ENCODE measurements at regions not wholly inside any gene's neighbourhood (a gene's known extent, or its start where the extent isn't known, plus 50 kb on each side); places are given as distances from the start of the nearest gene placed in this dataset.

DNA sequence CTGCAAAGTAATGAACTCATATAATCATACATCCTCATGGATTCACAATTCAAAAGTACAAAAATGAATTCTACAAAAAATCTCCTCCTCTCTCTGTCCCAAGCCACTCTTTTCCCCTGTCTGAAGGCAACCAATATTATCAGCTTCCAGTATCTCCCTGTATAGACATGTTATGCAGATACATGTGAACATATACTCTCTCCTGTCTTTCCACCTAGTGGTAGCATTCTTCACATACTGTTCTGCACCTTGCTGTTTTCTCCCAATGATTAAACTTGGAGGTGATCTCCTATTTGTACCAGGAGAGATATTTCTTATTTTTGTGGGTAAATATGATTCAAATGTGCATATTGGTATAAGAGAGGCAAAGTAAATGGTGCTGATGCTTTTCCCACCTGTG lies 416.4 kb downstream of the EPM2A start:
- no peak overlapping the region for H3K4me3 ChIP-seq
- in situ Hi-C loops (cut with MboI; ENCODE audit: low pct_unique_long_range_greater_than_20kb in 2 of 9, low sequenced_read_pairs in 9 of 9, unreplicated experiment in 9 of 9), result no loop called here
- no peak for ATAC-seq (replicated peaks in 6 of 8)
- H3K4me1 ChIP-seq (replicated peaks in 1 of 2), result peaks cover 0 to 9% of the 10 kb centered on the region in 2 donors
- no peak overlapping the region for H3K27ac ChIP-seq

DNA sequence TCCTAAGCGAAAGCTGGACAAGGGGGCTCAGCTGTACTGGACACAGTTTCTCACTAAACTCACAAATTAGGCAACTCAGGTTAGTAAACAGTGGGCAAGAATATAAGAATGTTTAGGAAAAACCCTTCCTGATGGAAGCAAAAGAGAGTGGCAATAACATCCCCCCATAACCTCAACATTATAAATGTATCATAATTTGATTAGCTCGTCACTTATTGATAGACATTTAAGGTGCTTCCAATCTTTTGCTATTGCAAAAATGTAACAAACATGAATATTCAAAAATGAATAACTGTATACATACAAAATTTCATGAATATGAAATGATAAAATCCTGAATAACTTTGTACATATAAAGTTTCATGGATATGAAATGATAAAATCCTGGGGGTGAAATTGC lies 415.7 kb downstream of the EPM2A start:
- no peak overlapping the region for H3K4me3 ChIP-seq
- no peak for ATAC-seq (replicated peaks in 6 of 8)
- 43 to 100% (median 100%) methylated on average over 1 to 2 of the region's 2 CpGs; no CpG with 5 or more reads in 1 of the 10 experiments for WGBS, 10 experiments
- H3K27ac ChIP-seq, result no peak overlapping the region
- in situ Hi-C loops (cut with MboI; ENCODE audit: low pct_unique_long_range_greater_than_20kb in 2 of 9, low sequenced_read_pairs in 9 of 9, unreplicated experiment in 9 of 9), result no loop called here
- H3K4me1 ChIP-seq (replicated peaks in 1 of 2), result peaks cover 0 to 11% of the 10 kb centered on the region in 2 donors

GRCh38 chr6:145323646-145324045 lies 411.7 kb downstream of the EPM2A start:
- Histone ChIP-seq H3K4me3 (no peak overlapping the region), H3K27ac (no peak overlapping the region), H3K4me1 (replicated peaks in 1 of 2) (peaks cover 0 to 2% of the 10 kb centered on the region in 2 donors)
- in situ Hi-C loops (cut with MboI; ENCODE audit: low pct_unique_long_range_greater_than_20kb in 2 of 9, low sequenced_read_pairs in 9 of 9, unreplicated experiment in 9 of 9), result no loop called here
- ATAC-seq (replicated peaks in 6 of 8), result peak in 1 of 8 experiments; percentile 68
- WGBS, 10 experiments, result 0 to 100% (median 58%) methylated on average over 1 of the region's 1 CpG

- in situ Hi-C loops (cut with MboI; ENCODE audit: low pct_unique_long_range_greater_than_20kb in 2 of 9, low sequenced_read_pairs in 9 of 9, unreplicated experiment in 9 of 9), result no loop called here
- ATAC-seq (replicated peaks in 6 of 8), result peak in 2 of 8 experiments; percentile 48 to 54
- Histone ChIP-seq H3K4me1 (replicated peaks in 1 of 2) (peaks cover 0 to 11% of the 10 kb centered on the region in 2 donors), H3K4me3 (no peak overlapping the region), H3K27ac (no peak overlapping the region)
- 0 to 100% (median 60%) methylated on average over 1 to 2 of the region's 2 CpGs; no CpG with 5 or more reads in 1 of the 10 experiments for WGBS, 10 experiments
Measured at GRCh38 chr6:145327586-145327985, 407.7 kb downstream of the EPM2A start.

DNA sequence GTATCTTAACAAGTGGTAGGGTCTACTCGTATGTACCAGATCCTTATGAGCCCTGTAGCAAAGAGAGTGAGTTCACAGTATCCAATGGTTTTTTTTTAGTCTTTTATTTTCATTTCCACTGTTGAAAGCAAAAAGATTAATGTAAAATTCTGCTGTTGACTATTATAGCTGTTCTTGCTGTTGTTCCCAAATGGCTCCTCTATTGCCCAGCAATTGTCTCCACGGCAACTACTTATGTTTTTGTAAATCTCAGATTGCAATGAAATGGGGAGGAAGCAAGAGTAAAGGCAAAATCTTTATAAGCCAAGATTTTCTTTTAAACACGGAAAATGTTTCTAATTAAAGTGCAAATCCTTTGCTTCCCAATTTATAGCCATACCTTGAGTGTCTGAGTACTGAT lies 406.1 kb downstream of the EPM2A start:
- H3K27ac ChIP-seq, result no peak overlapping the region
- in situ Hi-C loops (cut with MboI; ENCODE audit: low pct_unique_long_range_greater_than_20kb in 2 of 9, low sequenced_read_pairs in 9 of 9, unreplicated experiment in 9 of 9), result no loop called here
- ATAC-seq (replicated peaks in 6 of 8), result peak in 4 of 8 experiments; percentile 27 to 53 (median 44)
- H3K4me3 ChIP-seq, result no peak overlapping the region
- H3K4me1 ChIP-seq (replicated peaks in 1 of 2), result peaks cover 0 to 10% of the 10 kb centered on the region in 2 donors
- 30 to 100% (median 85%) methylated on average over 1 to 3 of the region's 3 CpGs for WGBS, 10 experiments

GRCh38 chr6:145331066-145331465 lies 404.3 kb downstream of the EPM2A start:
- ATAC-seq (replicated peaks in 6 of 8), result no peak
- Histone ChIP-seq H3K4me1 (replicated peaks in 1 of 2) (peaks cover 0 to 9% of the 10 kb centered on the region in 2 donors), H3K4me3 (no peak overlapping the region), H3K27ac (no peak overlapping the region)
- in situ Hi-C loops (cut with MboI; ENCODE audit: low pct_unique_long_range_greater_than_20kb in 2 of 9, low sequenced_read_pairs in 9 of 9, unreplicated experiment in 9 of 9), result no loop called here
- 66 to 100% (median 86%) methylated on average over 1 to 4 of the region's 4 CpGs for WGBS, 10 experiments

DNA sequence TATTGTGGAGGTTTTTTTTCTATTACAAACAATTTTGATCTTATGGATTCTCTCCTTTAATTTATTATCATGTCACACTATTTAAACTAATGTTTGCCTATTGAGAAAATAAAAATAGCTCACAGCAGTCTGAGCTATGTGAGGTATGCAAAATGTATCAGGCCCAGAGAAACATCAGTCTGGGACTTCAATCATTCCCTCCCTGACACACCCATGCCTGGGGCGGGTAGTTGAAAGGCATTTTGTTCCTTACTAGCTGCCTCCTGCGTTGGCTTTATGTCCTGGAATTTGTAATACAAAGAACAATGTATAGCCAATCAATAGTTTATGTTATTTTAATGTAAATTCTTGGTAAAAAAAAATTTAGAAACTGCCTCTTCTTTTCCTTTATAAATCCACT lies 403.3 kb downstream of the EPM2A start:
- in situ Hi-C loops (cut with MboI; ENCODE audit: low pct_unique_long_range_greater_than_20kb in 2 of 9, low sequenced_read_pairs in 9 of 9, unreplicated experiment in 9 of 9), result no loop called here
- Histone ChIP-seq H3K27ac (no peak overlapping the region), H3K4me1 (replicated peaks in 1 of 2) (peaks cover 0 to 9% of the 10 kb centered on the region in 2 donors), H3K4me3 (no peak overlapping the region)
- ATAC-seq (replicated peaks in 6 of 8), result peak in 6 of 8 experiments; percentile 42 to 78 (median 48)
- WGBS, 10 experiments, result 0 to 17% (median 9%) methylated on average over 1 to 2 of the region's 2 CpGs; no CpG with 5 or more reads in 2 of the 10 experiments

GRCh38 chr6:145336119-145336518 lies 399.2 kb downstream of the EPM2A start:
- H3K4me1 ChIP-seq (replicated peaks in 1 of 2), result peaks cover 0 to 12% of the 10 kb centered on the region in 2 donors
- 53 to 100% (median 93%) methylated on average over 1 to 4 of the region's 4 CpGs for WGBS, 10 experiments
- in situ Hi-C loops (cut with MboI; ENCODE audit: low pct_unique_long_range_greater_than_20kb in 2 of 9, low sequenced_read_pairs in 9 of 9, unreplicated experiment in 9 of 9), result no loop called here
- no peak overlapping the region for H3K27ac ChIP-seq
- no peak overlapping the region for H3K4me3 ChIP-seq
- no peak for ATAC-seq (replicated peaks in 6 of 8)

- WGBS, 10 experiments, result 44 to 100% (median 73%) methylated on average over 1 to 2 of the region's 2 CpGs
- no peak overlapping the region for H3K4me3 ChIP-seq
- no peak overlapping the region for H3K27ac ChIP-seq
- H3K4me1 ChIP-seq (replicated peaks in 1 of 2), result peaks cover 0 to 8% of the 10 kb centered on the region in 2 donors
- in situ Hi-C loops (cut with MboI; ENCODE audit: low pct_unique_long_range_greater_than_20kb in 2 of 9, low sequenced_read_pairs in 9 of 9, unreplicated experiment in 9 of 9), result no loop called here
- no peak for ATAC-seq (replicated peaks in 6 of 8)
Measured at GRCh38 chr6:145339089-145339488, 396.2 kb downstream of the EPM2A start.

- H3K27ac ChIP-seq, result no peak overlapping the region
- H3K4me3 ChIP-seq, result no peak overlapping the region
- in situ Hi-C loops (cut with MboI; ENCODE audit: low pct_unique_long_range_greater_than_20kb in 2 of 9, low sequenced_read_pairs in 9 of 9, unreplicated experiment in 9 of 9), result no loop called here
- peak in 3 of 8 experiments; percentile 89 to 96 (median 95) for ATAC-seq (replicated peaks in 6 of 8)
- H3K4me1 ChIP-seq (replicated peaks in 1 of 2), result peaks cover 2 to 15% of the 10 kb centered on the region in 2 donors
Measured at GRCh38 chr6:145340256-145340655, 395.1 kb downstream of the EPM2A start.

GRCh38 chr6:145345094-145345493 lies 390.2 kb downstream of the EPM2A start:
- no peak overlapping the region for H3K27ac ChIP-seq
- no peak for ATAC-seq (replicated peaks in 6 of 8)
- in situ Hi-C loops (cut with MboI; ENCODE audit: low pct_unique_long_range_greater_than_20kb in 2 of 9, low sequenced_read_pairs in 9 of 9, unreplicated experiment in 9 of 9), result no loop called here
- peaks cover 9 to 26% of the 10 kb centered on the region in 2 donors for H3K4me1 ChIP-seq (replicated peaks in 1 of 2)
- H3K4me3 ChIP-seq, result no peak overlapping the region

DNA sequence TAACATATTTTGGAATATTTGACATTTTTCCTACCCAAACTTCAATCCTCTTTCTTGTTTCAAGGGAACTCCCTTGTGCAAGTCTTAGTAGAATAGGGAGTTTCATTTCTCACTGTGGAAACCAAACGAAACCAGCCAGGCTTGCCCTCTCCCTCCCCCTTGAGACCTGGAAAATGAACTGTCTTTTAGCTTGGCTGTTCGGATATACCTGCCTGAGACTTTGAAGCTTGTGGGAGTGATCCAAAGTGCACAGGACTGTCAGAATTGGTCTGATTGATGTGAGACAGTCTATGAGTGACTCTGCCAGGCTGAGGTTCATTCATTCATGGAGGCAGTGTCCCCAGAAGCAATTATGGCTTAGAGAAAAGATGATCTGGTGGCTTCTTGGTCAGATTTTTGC lies 388.1 kb downstream of the EPM2A start:
- WGBS, 10 experiments, result 40 to 100% (median 75%) methylated on average over 1 to 2 of the region's 2 CpGs; no CpG with 5 or more reads in 2 of the 10 experiments
- peaks cover 18 to 37% of the 10 kb centered on the region in 2 donors for H3K4me1 ChIP-seq (replicated peaks in 1 of 2)
- H3K27ac ChIP-seq, result no peak overlapping the region
- ATAC-seq (replicated peaks in 6 of 8), result no peak
- in situ Hi-C loops (cut with MboI; ENCODE audit: low pct_unique_long_range_greater_than_20kb in 2 of 9, low sequenced_read_pairs in 9 of 9, unreplicated experiment in 9 of 9), result no loop called here
- H3K4me3 ChIP-seq, result no peak overlapping the region

DNA sequence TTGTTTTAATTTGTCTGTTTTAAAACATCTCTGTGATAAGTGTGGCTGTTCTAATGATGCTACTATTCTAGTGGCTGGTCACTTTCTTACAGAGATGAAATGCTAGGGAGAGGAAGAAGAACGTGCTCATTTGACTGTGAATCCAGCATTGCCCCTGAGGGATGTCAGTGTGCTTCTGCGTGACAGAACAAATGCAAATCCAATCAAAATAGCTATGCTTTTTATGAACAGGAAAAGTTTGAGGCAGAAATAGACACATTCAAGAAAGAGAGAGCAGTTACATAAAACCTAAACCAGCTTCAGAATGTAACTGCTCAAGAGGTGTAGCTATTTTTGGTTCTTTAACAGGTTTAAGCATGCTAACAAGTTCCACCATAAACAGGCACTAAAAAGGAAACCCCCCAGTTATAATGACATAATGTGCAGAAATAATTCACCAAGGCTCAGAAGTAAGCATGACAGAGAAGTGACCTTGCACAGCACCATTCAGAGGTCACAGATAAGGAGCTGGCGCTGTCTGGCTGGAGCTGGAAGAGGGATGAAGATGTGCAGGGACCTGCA lies 385.3 kb downstream of the EPM2A start:
- Histone ChIP-seq H3K27ac (peak overlapping the region in 1 of 2 donors; percentile 42), H3K4me1 (replicated peaks in 1 of 2) (peaks cover 16 to 25% of the 10 kb centered on the region in 2 donors), H3K4me3 (no peak overlapping the region)
- in situ Hi-C loops (cut with MboI; ENCODE audit: low pct_unique_long_range_greater_than_20kb in 2 of 9, low sequenced_read_pairs in 9 of 9, unreplicated experiment in 9 of 9), result no loop called here
- peak in 6 of 8 experiments; percentile 30 to 92 (median 76) for ATAC-seq (replicated peaks in 6 of 8)
- 0 to 100% (median 83%) methylated on average over 1 to 3 of the region's 3 CpGs; no CpG with 5 or more reads in 1 of the 10 experiments for WGBS, 10 experiments

DNA sequence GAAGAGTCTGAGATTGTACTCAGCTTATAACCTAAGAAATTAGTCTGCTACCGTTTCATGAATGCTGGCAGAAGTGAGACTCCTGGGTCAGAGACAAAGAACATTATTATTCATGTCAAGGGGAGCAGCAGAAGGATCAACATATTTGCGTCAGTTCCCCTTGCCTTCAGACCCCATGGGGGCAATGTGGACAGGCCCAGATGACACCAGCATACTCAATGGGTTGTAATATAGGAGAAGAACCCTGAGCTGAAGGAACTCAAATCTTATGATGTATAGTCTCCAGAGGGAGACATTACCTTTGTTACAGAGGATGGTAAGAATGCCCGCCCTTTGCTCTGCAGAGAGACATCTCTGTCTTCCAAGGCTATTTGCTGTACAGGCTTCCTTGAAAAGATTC lies 384.4 kb downstream of the EPM2A start:
- ATAC-seq (replicated peaks in 6 of 8), result no peak
- no peak overlapping the region for H3K4me3 ChIP-seq
- 50 to 85% (median 67%) methylated on average over 1 to 3 of the region's 3 CpGs; no CpG with 5 or more reads in 3 of the 10 experiments for WGBS, 10 experiments
- no peak overlapping the region for H3K27ac ChIP-seq
- peaks cover 16 to 25% of the 10 kb centered on the region in 2 donors for H3K4me1 ChIP-seq (replicated peaks in 1 of 2)
- in situ Hi-C loops (cut with MboI; ENCODE audit: low pct_unique_long_range_greater_than_20kb in 2 of 9, low sequenced_read_pairs in 9 of 9, unreplicated experiment in 9 of 9), result no loop called here

Data from motor neuron (in vitro differentiated cells).